22Rv1 (cell line): ENCODE measurements at regions not wholly inside any gene's neighbourhood (a gene's known extent, or its start where the extent isn't known, plus 50 kb on each side); places are given as distances from the start of the nearest gene placed in this dataset.

Source experiments
- ZFX ChIP-seq: fragments of 450-650 bp; IDR thresholded peaks from 2 replicates; pipeline ENCODE4 v1.6.1; 2017; ENCODE audit warnings: antibody characterized with exemption, borderline replicate concordance
- TF ChIP-seq, protein P1 (sequence below): fragments of 450-650 bp; IDR thresholded peaks from 2 replicates; pipeline ENCODE4 v1.5.1; 2017; ENCODE audit warnings: mild to moderate bottlenecking

DNA sequence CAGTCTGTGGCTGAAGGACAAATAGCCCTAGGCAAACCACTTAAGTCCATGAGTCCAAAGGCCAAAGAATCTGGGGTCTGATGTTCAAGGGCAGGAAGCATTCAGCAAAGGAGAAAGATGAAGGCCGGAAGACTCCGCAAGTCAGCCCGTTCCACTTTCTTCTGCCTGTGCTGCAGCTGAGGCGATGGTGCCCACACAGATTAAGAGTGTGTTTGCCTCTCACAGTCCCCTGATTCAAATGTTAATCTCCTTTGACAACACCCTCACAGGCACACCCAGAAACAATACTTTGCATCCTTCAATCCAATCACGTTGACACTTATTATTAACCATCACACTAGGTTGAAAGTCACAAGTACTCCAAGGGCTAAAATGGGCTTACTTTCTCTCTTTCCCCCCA is 605.4 kb upstream of the GNPDA2 start:
- TF ChIP-seq, protein P1, sequence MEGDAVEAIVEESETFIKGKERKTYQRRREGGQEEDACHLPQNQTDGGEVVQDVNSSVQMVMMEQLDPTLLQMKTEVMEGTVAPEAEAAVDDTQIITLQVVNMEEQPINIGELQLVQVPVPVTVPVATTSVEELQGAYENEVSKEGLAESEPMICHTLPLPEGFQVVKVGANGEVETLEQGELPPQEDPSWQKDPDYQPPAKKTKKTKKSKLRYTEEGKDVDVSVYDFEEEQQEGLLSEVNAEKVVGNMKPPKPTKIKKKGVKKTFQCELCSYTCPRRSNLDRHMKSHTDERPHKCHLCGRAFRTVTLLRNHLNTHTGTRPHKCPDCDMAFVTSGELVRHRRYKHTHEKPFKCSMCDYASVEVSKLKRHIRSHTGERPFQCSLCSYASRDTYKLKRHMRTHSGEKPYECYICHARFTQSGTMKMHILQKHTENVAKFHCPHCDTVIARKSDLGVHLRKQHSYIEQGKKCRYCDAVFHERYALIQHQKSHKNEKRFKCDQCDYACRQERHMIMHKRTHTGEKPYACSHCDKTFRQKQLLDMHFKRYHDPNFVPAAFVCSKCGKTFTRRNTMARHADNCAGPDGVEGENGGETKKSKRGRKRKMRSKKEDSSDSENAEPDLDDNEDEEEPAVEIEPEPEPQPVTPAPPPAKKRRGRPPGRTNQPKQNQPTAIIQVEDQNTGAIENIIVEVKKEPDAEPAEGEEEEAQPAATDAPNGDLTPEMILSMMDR: no peak
- TF ChIP-seq ZFX: no peak
